Esophagus (tissue), 2 donors: ENCODE measurements at regions not wholly inside any gene's neighbourhood (a gene's known extent, or its start where the extent isn't known, plus 50 kb on each side); places are given as distances from the start of the nearest gene placed in this dataset.

Experiments used
- H3K27ac ChIP-seq, 2 donors: one replicate each; pipeline ENCODE4 v1.5.1; 2013; ENCODE audit warnings: low read depth in 2 of 2, mild to moderate bottlenecking in 2 of 2, inconsistent platforms in 1 of 2, low read length in 1 of 2, moderate library complexity in 1 of 2
- H3K27me3 ChIP-seq, 2 donors: one replicate each; pipeline ENCODE4 v1.6.1; 2013; ENCODE audit warnings: low read length in 2 of 2, control low read depth in 1 of 2, mild to moderate bottlenecking in 1 of 2; ENCODE audit not compliant: insufficient read depth in 2 of 2, control insufficient read depth in 1 of 2
- H3K36me3 ChIP-seq, 2 donors: one replicate each; pipeline ENCODE4 v1.6.1; 2013; ENCODE audit warnings: low read length in 1 of 2; ENCODE audit not compliant: control insufficient read depth in 2 of 2, insufficient read depth in 2 of 2
- H3K4me1 ChIP-seq, 2 donors: one replicate each; pipeline ENCODE4 v1.6.1; 2013; ENCODE audit warnings: low read length in 1 of 2; ENCODE audit not compliant: control insufficient read depth in 2 of 2, insufficient read depth in 2 of 2
- H3K4me3 ChIP-seq, 2 donors: one replicate each; pipeline ENCODE4 v1.5.1; 2013; ENCODE audit warnings: low read length in 2 of 2, mild to moderate bottlenecking in 2 of 2, low read depth in 1 of 2, moderate library complexity in 1 of 2
- H3K9me3 ChIP-seq, 2 donors: one replicate each; pipeline ENCODE4 v1.6.1; 2013; ENCODE audit warnings: mild to moderate bottlenecking in 2 of 2, low read depth in 1 of 2, low read length in 1 of 2, moderate library complexity in 1 of 2; ENCODE audit not compliant: control insufficient read depth in 2 of 2, insufficient read depth in 1 of 2
- WGBS, 2 donors: extraction: QIAGEN DNeasy Blood & Tissue Kit; methylation state at CpG; one replicate each; pipeline ENCODE4 v1.1.7; 2013; 5-methylcytosine and 5-hydroxymethylcytosine counted together
- donor health status: healthy with polysubstance abuse.
- donor health status: Bipolar disorder and iron deficiency.

GRCh38 chr5:159451197-159452052 is 121.1 kb upstream of the IL12B start:
- no peaks in the 10 kb centered on the region for H3K36me3 ChIP-seq
- H3K27me3 ChIP-seq = no peaks in the 10 kb centered on the region
- H3K4me3 ChIP-seq = no peak overlapping the region
- no peaks in the 10 kb centered on the region for H3K9me3 ChIP-seq
- H3K27ac ChIP-seq = peak overlapping the region; percentile 6 to 45
- 61 to 64% methylated on average over 13 of the region's 13 CpGs for WGBS, 2 donors
- H3K4me1 ChIP-seq = no peaks in the 10 kb centered on the region

- 72 to 84% methylated on average over 11 of the region's 11 CpGs for WGBS, 2 donors
- no peak overlapping the region for H3K4me3 ChIP-seq
- H3K27ac ChIP-seq = no peak overlapping the region
- no peaks in the 10 kb centered on the region for H3K36me3 ChIP-seq
- no peaks in the 10 kb centered on the region for H3K4me1 ChIP-seq
- no peaks in the 10 kb centered on the region for H3K9me3 ChIP-seq
- H3K27me3 ChIP-seq = no peaks in the 10 kb centered on the region
Observed at GRCh38 chr5:159452480-159453167, 122.3 kb upstream of the IL12B start.

- Histone ChIP-seq H3K4me3 (no peak overlapping the region), H3K27me3 (no peaks in the 10 kb centered on the region), H3K36me3 (no peaks in the 10 kb centered on the region), H3K4me1 (no peaks in the 10 kb centered on the region), H3K27ac (no peak overlapping the region), H3K9me3 (no peaks in the 10 kb centered on the region)
- 84 to 87% methylated on average over 7 of the region's 7 CpGs for WGBS, 2 donors
Observed at GRCh38 chr5:159453209-159453608, 122.9 kb upstream of the IL12B start.

- Histone ChIP-seq H3K27ac (no peak overlapping the region), H3K27me3 (no peaks in the 10 kb centered on the region), H3K36me3 (no peaks in the 10 kb centered on the region), H3K4me1 (peaks cover 0 to 2% of the 10 kb centered on the region in 2 donors), H3K4me3 (no peak overlapping the region), H3K9me3 (no peaks in the 10 kb centered on the region)
- 75 to 82% methylated on average over 2 of the region's 2 CpGs for WGBS, 2 donors
Observed at GRCh38 chr5:159456261-159456660, 126.0 kb upstream of the IL12B start.

- H3K27me3 ChIP-seq = no peaks in the 10 kb centered on the region
- no peak overlapping the region for H3K27ac ChIP-seq
Observed at GRCh38 chr5:159456722-159457465, 126.6 kb upstream of the IL12B start.

GRCh38 chr5:159458217-159458711 is 128.0 kb upstream of the IL12B start:
- Histone ChIP-seq H3K4me3 (no peak overlapping the region), H3K9me3 (no peaks in the 10 kb centered on the region), H3K27ac (no peak overlapping the region), H3K27me3 (no peaks in the 10 kb centered on the region), H3K4me1 (peaks cover 0 to 2% of the 10 kb centered on the region in 2 donors), H3K36me3 (no peaks in the 10 kb centered on the region)
- 63 to 76% methylated on average over 4 of the region's 4 CpGs for WGBS, 2 donors

More at GRCh38 chr5:159456722-159457465, 126.6 kb upstream of the IL12B start:
- no peak overlapping the region for H3K4me3 ChIP-seq
- H3K9me3 ChIP-seq = no peaks in the 10 kb centered on the region
- no peaks in the 10 kb centered on the region for H3K36me3 ChIP-seq
- peaks cover 0 to 2% of the 10 kb centered on the region in 2 donors for H3K4me1 ChIP-seq

GRCh38 chr5:159459132-159459627 is 128.9 kb upstream of the IL12B start:
- Histone ChIP-seq H3K4me3 (no peak overlapping the region), H3K27me3 (no peaks in the 10 kb centered on the region), H3K36me3 (no peaks in the 10 kb centered on the region), H3K27ac (no peak overlapping the region), H3K4me1 (peaks cover 0 to 2% of the 10 kb centered on the region in 2 donors), H3K9me3 (no peaks in the 10 kb centered on the region)
- 78 to 87% methylated on average over 2 of the region's 2 CpGs for WGBS, 2 donors

- Histone ChIP-seq H3K27ac (no peak overlapping the region), H3K4me1 (peaks cover 0 to 2% of the 10 kb centered on the region in 2 donors), H3K36me3 (no peaks in the 10 kb centered on the region), H3K4me3 (no peak overlapping the region), H3K9me3 (no peaks in the 10 kb centered on the region), H3K27me3 (no peaks in the 10 kb centered on the region)
- 55 to 62% methylated on average over 3 of the region's 3 CpGs for WGBS, 2 donors
Observed at GRCh38 chr5:159459951-159460538, 129.8 kb upstream of the IL12B start.
